ENCODE measurements at regions not wholly inside any gene's neighbourhood (a gene's known extent, or its start where the extent isn't known, plus 50 kb on each side); places are given as distances from the start of the nearest gene placed in this dataset.

DNA sequence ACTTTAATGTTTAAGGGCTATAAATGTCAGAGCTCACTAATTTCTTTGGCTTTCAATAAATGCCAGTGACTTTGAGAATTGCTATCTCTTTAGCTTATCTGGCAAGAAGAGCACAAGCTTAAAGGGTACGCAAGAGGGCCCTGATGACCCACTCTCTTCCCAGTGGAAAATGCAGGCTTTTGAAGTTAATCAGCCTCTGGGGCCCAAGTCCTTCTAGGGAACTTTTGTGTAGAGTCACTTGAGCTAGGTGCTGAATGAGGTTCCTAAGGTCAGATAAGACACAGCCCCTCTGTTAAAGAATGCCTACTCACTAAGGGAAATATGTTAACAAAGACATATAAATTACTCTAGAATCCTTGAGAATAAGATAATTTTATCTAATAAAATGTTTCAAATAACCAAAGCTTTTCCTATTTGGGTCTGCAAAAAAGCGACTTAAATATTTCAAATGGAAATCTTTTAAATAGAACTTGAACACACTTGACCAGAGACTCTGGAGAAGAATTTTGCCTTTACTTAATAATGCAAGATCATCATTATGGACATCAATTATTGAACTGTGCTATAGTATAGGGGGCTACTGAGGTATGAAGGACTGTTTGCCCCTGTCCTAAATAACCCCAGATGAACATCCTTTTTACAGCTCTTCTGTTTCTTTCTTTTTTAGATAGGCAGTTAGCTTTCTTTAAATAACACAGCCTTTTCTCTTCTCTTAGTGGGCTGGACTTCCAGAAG is 430.1 kb downstream of the GBA3 start:
- Histone ChIP-seq H4K5ac (ENCODE audit: low read depth, low read length) (no peak overlapping the region), H2AFZ (replicated peaks; ENCODE audit: low read length, poor library complexity) (no peak overlapping the region), H3K27ac (ENCODE audit: insufficient read depth, low read length) (no peak overlapping the region), H3K23ac (ENCODE audit: low read depth, low read length) (no peak overlapping the region), H2BK120ac (ENCODE audit: low read depth, low read length) (no peak overlapping the region), H3K79me1 (ENCODE audit: low read depth in 1 of 2, low read length in 2 of 2) (no peaks in the 10 kb centered on the region), H3K4ac (ENCODE audit: low read depth, low read length) (no peak overlapping the region), H3K14ac (replicated peaks; ENCODE audit: low read depth, low read length) (no peak overlapping the region), H3K4me2 (ENCODE audit: low read depth, low read length) (no peak overlapping the region), H4K8ac (ENCODE audit: low read depth in 2 of 2, low read length in 2 of 2) (no peak overlapping the region), H3K9ac (ENCODE audit: low read depth, low read length) (no peak overlapping the region), H3K4me3 (ENCODE audit: insufficient read depth, low read depth, low read length) (no peak overlapping the region), H3K9me1 (ENCODE audit: insufficient read depth, low read length) (no peaks in the 10 kb centered on the region), H3K56ac (ENCODE audit: extremely low read depth, insufficient read depth, low read length) (no peak overlapping the region), H2BK5ac (ENCODE audit: low read depth, low read length, poor library complexity, severe bottlenecking) (no peak overlapping the region), H2AK5ac (ENCODE audit: low read depth, low read length) (no peak overlapping the region), H2AK9ac (replicated peaks; ENCODE audit: low read depth, low read length, poor library complexity) (no peak overlapping the region), H4K91ac (ENCODE audit: insufficient read depth, low read depth, low read length) (no peak overlapping the region), H2BK20ac (ENCODE audit: low read depth, low read length) (no peak overlapping the region), H3K4me1 (ENCODE audit: control insufficient read depth, insufficient read depth, low read length) (no peaks in the 10 kb centered on the region), H4K20me1 (ENCODE audit: insufficient read depth, low read length) (no peaks in the 10 kb centered on the region), H3K36me3 (ENCODE audit: control insufficient read depth, insufficient read depth, low read length) (no peaks in the 10 kb centered on the region), H3K18ac (ENCODE audit: low read depth, low read length) (no peak overlapping the region), H3K9me3 (ENCODE audit: control insufficient read depth, insufficient read depth, low read length) (no peaks in the 10 kb centered on the region), H2BK15ac (ENCODE audit: low read depth, low read length) (no peak overlapping the region), H3K27me3 (ENCODE audit: control insufficient read depth, insufficient read depth, low read length) (no peaks in the 10 kb centered on the region)
- ChIA-PET POLR2A (ENCODE audit: unreplicated experiment) (no interaction called here), CTCF (interaction anchor here (0.5 kb wide), 1 partner anchor 10 kb away, joined by 3 read pairs; no protein-coding TSS in a partner anchor)
- intact Hi-C loops (cut with micrococcal nuclease) (no loop called here), in situ Hi-C loops (cut with MboI; ENCODE audit: low sequenced_read_pairs) (no loop called here), dilution Hi-C loops (cut with HindIII; ENCODE audit: low sequenced_read_pairs, unreplicated experiment) (no loop called here)
- ATAC-seq (ENCODE audit: low read depth) = no peak
- DNase-seq = no peak
- TF ChIP-seq RFX5 (IDR thresholded peaks at IDR 0.05; ENCODE audit: low read depth, low read length) (no peak), MAFK (IDR thresholded peaks at IDR 0.05; ENCODE audit: low read depth, low read length) (peak; percentile 39; the same call in 1 of the 2 replicates)
- no CpG with 5 or more reads among the region's 2 CpGs for WGBS, 2 experiments (ENCODE audit: extremely low coverage in 2 of 2, insufficient read length in 1 of 2)
- no TSS peak for BruUV-seq (replicated peaks)
